HS-27A (cell line): ENCODE measurements at regions not wholly inside any gene's neighbourhood (a gene's known extent, or its start where the extent isn't known, plus 50 kb on each side); places are given as distances from the start of the nearest gene placed in this dataset.

Experiments
- DNase-seq: peaks from one replicate; pipeline ENCODE4 v3.0.0-alpha.2; 2012; ENCODE audit warnings: low read depth, missing footprints

GRCh38 chr4:41390661-41391060, 133.9 kb downstream of the UCHL1 start:
- DNase-seq, result no peak

- no peak for DNase-seq
Measured at GRCh38 chr4:41391271-41391670, 134.5 kb downstream of the UCHL1 start.

- no peak for DNase-seq
Measured at GRCh38 chr4:41394481-41394894, 137.8 kb downstream of the UCHL1 start.

DNA sequence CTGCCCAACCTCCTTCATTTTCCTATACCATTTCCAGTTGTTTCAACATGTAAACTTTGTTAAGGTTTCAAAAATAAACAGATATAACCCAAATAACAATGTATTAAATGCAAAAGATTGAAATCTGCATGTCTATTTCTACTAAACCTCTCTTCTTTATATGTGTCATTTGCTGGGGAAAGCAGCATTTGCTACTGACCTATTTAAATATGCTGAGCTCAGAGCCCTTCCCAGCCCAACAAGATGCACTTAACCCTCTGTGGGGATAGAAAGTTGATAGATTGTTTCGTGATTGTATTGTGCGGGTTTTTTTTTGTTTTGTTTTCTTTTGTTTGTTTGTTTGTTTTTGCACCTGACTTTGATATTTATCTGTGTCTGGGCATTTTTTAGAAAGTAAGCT, 139.5 kb downstream of the UCHL1 start:
- DNase-seq, result no peak

GRCh38 chr4:41396869-41397268, 140.1 kb downstream of the UCHL1 start:
- no peak for DNase-seq

GRCh38 chr4:41399231-41399630, 138.7 kb upstream of the LIMCH1 start:
- no peak for DNase-seq

DNA sequence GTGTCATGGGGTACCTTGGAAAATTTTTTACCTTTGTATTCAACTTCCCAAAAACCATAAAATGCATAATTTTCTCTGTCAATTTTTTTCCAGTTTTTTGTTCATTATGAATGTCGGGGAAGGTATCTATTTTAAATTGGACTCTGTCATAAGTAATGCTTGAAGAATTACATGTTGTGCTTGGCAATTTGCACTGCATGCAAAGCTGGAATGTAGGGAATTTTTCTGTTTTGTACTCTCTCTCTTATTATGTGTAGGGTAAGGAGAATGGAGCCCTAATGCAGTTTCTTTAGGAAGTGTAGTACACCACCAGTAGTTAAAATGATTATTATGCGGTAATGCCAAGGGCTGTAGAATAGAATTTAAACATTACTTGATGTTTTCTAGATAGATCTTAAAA, 137.7 kb upstream of the LIMCH1 start:
- no peak for DNase-seq

- no peak for DNase-seq
Measured at GRCh38 chr4:41405464-41406112, 132.4 kb upstream of the LIMCH1 start.

DNA sequence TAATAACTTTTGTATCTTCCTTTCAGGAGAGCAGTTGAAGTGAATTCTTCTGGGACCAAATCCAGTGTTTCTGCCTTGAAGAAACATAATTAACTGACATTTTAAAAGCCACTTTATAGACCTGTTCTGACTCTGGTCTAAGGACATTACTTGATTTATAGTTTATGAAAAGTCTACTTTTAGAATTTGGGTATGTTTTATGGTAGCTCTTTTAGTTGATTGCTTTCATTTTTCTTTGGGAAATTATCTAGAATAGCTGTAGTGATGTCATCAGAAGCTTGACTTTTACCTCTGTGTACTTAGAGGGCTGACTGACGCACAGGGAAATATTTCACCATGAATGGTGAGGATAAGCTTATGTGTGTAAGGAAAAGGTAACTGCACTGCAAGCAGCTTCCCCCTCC, 131.8 kb upstream of the LIMCH1 start:
- no peak for DNase-seq

DNA sequence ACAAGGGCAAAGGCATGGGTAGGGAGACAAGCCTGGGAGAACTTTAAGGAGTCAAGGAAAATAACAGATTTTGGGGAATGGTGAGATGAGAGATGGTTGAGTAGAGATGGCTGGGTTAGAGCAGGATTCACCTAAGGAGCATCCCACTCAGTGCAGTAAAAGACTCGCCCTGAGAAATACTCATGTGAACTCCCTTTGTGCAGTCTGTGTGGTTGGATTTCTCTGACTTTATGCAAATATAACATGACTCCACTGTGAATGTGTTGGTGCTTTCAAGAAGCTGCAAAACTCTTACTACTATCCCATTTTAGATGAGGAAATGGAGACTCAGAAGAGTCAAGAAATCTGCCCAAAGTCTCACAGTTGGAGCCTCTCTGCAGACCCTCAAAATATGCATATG, 129.8 kb upstream of the LIMCH1 start:
- DNase-seq, result no peak

- no peak for DNase-seq
Measured at GRCh38 chr4:41408859-41409593, 128.9 kb upstream of the LIMCH1 start.

DNA sequence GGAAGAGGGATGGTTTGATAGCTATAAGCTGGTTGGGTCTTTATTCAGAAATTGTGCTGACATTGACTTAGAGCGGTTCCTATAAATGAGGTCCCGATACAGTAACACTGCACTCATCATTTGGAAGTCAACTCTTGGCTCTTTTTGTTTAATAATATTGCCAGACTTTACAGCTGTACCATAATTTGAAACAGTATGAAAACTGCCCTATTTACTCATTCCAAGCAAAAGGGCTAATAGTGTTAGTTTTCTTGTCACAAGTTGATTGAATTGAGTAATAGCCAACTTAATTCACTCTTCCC, 128.4 kb upstream of the LIMCH1 start:
- DNase-seq, result no peak

DNA sequence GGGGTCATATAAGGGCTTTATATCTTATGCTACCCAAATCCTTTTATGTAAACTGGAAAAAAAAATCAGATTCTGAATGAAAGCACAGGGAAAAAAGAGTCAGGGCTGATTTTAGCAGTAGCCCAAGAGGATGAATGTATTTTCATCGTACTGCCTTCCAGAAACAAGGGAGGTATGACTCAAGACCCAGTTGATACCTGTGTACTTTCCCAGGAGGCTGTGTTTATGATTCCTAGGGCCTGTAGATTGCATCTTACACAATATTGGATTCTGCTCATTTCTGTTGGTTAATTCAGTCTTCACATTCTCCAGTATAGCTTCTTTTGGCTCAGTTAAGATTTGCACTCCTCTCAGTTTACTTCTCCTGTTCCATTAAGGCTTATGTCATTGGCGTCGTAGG, 127.9 kb upstream of the LIMCH1 start:
- no peak for DNase-seq

GRCh38 chr4:41413670-41414411, 124.1 kb upstream of the LIMCH1 start:
- DNase-seq, result no peak

- no peak for DNase-seq
Measured at GRCh38 chr4:41414412-41414779, 123.6 kb upstream of the LIMCH1 start.

GRCh38 chr4:41418444-41418843, 119.5 kb upstream of the LIMCH1 start:
- peak; percentile 55 for DNase-seq

DNA sequence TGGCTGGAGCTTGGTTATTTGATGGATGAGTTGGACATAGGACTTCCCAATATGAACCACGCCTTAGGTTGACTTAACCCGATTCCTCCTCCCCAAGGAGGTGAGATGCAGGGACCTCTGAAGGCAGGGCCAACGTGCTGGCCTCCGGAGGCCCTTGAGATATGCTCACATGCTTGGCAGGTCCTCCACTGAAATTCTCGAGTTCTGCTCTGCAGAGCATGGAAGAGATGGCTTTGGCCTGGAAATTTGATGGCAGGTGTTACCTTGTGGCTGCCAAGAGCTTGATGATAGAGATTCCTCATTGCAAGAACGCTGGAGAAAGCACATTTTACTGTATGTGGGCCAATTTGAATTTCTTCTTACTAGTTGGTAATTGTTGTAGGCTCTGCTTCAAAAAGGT, 117.4 kb upstream of the LIMCH1 start:
- DNase-seq, result no peak

- no peak for DNase-seq
Measured at GRCh38 chr4:41423117-41423516, 114.8 kb upstream of the LIMCH1 start.

DNA sequence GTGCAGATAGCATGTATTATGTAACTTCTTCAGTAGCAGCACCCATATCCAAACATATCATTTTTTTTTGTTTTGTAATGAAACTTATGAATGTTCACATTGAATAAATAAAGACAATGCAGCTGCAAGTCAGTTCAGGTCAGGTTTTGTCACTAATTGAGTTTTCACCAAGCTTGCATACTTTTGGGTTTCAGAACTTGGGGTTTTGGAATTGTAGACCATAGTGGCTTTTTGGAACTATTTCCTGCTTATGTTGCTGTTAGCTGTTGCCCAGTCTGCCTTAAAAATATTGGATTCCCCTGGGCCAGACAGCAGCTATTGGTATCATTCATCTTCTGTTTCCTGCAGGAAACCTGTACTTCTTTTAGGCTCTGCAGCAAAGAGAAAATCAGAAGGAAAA, 113.4 kb upstream of the LIMCH1 start:
- no peak for DNase-seq

DNA sequence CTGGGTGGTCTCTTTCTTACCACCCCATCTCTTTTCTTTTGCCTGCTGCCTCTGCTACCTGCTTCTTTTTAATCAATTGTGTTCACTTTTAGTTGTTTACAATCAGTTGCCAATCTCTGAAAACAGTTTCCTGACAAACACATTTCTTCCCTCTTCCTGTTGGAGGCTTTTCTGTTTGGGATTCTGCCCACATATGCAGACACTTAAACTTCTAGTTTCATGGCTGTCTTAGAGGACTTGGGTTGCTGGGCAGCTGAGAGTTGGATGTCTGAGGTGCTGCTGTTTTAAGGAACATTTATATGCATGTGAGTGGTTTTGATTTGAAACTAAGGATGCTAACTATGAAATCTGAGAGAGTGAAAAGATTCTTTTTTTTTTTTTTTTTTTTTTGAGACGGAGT, 112.3 kb upstream of the LIMCH1 start:
- no peak for DNase-seq

- DNase-seq, result no peak
Measured at GRCh38 chr4:41426539-41426938, 111.4 kb upstream of the LIMCH1 start.

- no peak for DNase-seq
Measured at GRCh38 chr4:41427306-41427882, 110.6 kb upstream of the LIMCH1 start.

DNA sequence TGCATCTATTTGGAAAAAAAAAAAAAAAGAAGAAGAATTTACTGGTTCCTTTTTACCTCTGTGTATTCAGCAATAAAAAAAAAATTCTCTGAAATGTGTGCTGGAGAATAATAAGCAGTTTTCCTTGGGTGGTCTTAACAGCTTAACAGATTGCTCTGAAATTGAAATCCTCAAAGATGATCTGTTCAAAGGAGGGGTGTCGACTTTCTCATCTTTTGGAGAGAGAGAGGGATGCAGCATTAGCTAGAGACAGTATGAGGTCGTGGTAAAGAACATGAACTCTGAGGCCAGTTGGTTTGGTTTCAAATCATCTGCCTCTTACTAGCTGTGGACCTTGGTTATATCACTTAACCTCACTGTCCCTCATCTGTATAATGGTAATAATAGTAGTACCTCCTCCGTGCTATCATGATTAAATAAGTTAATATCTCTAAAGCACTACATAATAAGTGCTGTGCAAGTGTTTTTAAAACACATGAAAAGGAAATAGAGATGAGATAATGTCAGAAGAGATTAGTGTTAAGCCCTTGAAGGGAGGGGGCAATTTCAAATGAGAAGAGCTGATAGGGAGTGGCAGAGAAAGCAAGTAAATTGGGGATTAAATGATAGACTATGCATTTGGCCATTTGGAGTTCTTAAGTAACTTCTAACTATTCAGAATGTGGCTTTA, 109.9 kb upstream of the LIMCH1 start:
- DNase-seq, result no peak
